Colonic mucosa (tissue), 4 donors: ENCODE measurements at regions not wholly inside any gene's neighbourhood (a gene's known extent, or its start where the extent isn't known, plus 50 kb on each side); places are given as distances from the start of the nearest gene placed in this dataset.

Experiments
- DNase-seq: peaks from one replicate; pipeline ENCODE4 v3.0.0-alpha.2; 2020
- H3K27ac ChIP-seq: fragments of 200-600 bp; one replicate; pipeline ENCODE4 v1.8.0; 2021
- H3K27me3 ChIP-seq: fragments of 200-600 bp; one replicate; pipeline ENCODE4 v1.8.0; 2021
- H3K36me3 ChIP-seq: fragments of 200-600 bp; one replicate; pipeline ENCODE4 v1.8.0; 2021
- H3K4me1 ChIP-seq: fragments of 200-600 bp; one replicate; pipeline ENCODE4 v1.8.0; 2021; ENCODE audit warnings: mild to moderate bottlenecking
- H3K4me3 ChIP-seq: fragments of 200-600 bp; one replicate; pipeline ENCODE4 v1.8.0; 2021
- H3K9ac ChIP-seq, 2 donors: one replicate each; pipeline ENCODE4 v1.7.0; 2013; ENCODE audit warnings: control low read depth in 2 of 2, low read depth in 2 of 2, low read length in 2 of 2
- H3K9me3 ChIP-seq: fragments of 200-600 bp; one replicate; pipeline ENCODE4 v1.8.0; 2021
- CTCF ChIP-seq: fragments of 200-600 bp; IDR thresholded peaks from one replicate; pipeline ENCODE4 v1.8.0; 2022; ENCODE audit warnings: antibody characterized with exemption, mild to moderate bottlenecking
- intact Hi-C: fragments of 100-400 bp; cut with DNase I; formaldehyde crosslinking; loops from one replicate; pipeline ENCODE4 v1.14.1; 2022
- donor health status: healthy.
- donor health status: DM: no; HTN: no; CAD: no.
- donor health status: DM: no; HTN: no; CAD: no.

GRCh38 chr6:26294302-26294701, 70.7 kb upstream of the BTN3A2 start:
- DNase-seq = no peak
- H3K9me3 ChIP-seq = no peaks in the 10 kb centered on the region
- H3K9ac ChIP-seq = no peak overlapping the region
- intact Hi-C loops = no loop called here
- no peak overlapping the region for H3K4me3 ChIP-seq
- H3K27ac ChIP-seq = no peak overlapping the region
- TF ChIP-seq CTCF = no peak
- H3K27me3 ChIP-seq = no peaks in the 10 kb centered on the region
- no peaks in the 10 kb centered on the region for H3K4me1 ChIP-seq
- no peaks in the 10 kb centered on the region for H3K36me3 ChIP-seq

- Histone ChIP-seq H3K36me3 (no peaks in the 10 kb centered on the region), H3K9me3 (no peaks in the 10 kb centered on the region), H3K27ac (peak overlapping the region; percentile 55), H3K9ac (no peak overlapping the region), H3K4me3 (no peak overlapping the region), H3K4me1 (no peaks in the 10 kb centered on the region), H3K27me3 (no peaks in the 10 kb centered on the region)
- no peak for TF ChIP-seq CTCF
- peak; percentile 29 for DNase-seq
- intact Hi-C loops = no loop called here
Measured at GRCh38 chr6:26295691-26296555, 69.1 kb upstream of the BTN3A2 start.

GRCh38 chr6:26296556-26296856, 68.5 kb upstream of the BTN3A2 start:
- no peak for DNase-seq
- intact Hi-C loops = no loop called here
- no peaks in the 10 kb centered on the region for H3K4me1 ChIP-seq
- H3K27ac ChIP-seq = no peak overlapping the region
- no peaks in the 10 kb centered on the region for H3K36me3 ChIP-seq
- H3K27me3 ChIP-seq = no peaks in the 10 kb centered on the region
- no peak overlapping the region for H3K9ac ChIP-seq
- TF ChIP-seq CTCF = no peak
- H3K4me3 ChIP-seq = no peak overlapping the region
- H3K9me3 ChIP-seq = no peaks in the 10 kb centered on the region

GRCh38 chr6:26296857-26297648, 67.9 kb upstream of the BTN3A2 start:
- H3K27ac ChIP-seq = no peak overlapping the region
- H3K4me3 ChIP-seq = no peak overlapping the region
- H3K9ac ChIP-seq = no peak overlapping the region
- H3K4me1 ChIP-seq = no peaks in the 10 kb centered on the region
- TF ChIP-seq CTCF = no peak
- H3K9me3 ChIP-seq = no peaks in the 10 kb centered on the region
- H3K27me3 ChIP-seq = no peaks in the 10 kb centered on the region
- intact Hi-C loops = no loop called here
- no peaks in the 10 kb centered on the region for H3K36me3 ChIP-seq
- DNase-seq = no peak

- TF ChIP-seq CTCF = no peak
- H3K9me3 ChIP-seq = no peaks in the 10 kb centered on the region
- H3K9ac ChIP-seq = no peak overlapping the region
- no peak overlapping the region for H3K4me3 ChIP-seq
- intact Hi-C loops = no loop called here
- no peak overlapping the region for H3K27ac ChIP-seq
- no peaks in the 10 kb centered on the region for H3K27me3 ChIP-seq
- DNase-seq = no peak
- H3K4me1 ChIP-seq = no peaks in the 10 kb centered on the region
- H3K36me3 ChIP-seq = no peaks in the 10 kb centered on the region
Measured at GRCh38 chr6:26299286-26300042, 65.5 kb upstream of the BTN3A2 start.
